ENCODE measurements at regions not wholly inside any gene's neighbourhood (a gene's known extent, or its start where the extent isn't known, plus 50 kb on each side); places are given as distances from the start of the nearest gene placed in this dataset.

GRCh38 chr6:61217714-61218113 lies 1068.3 kb downstream of the KHDRBS2 start:
- no peak for TF ChIP-seq CTCF (IDR thresholded peaks at IDR 0.05; ENCODE audit: borderline replicate concordance, extremely low read depth, insufficient read depth)
- Histone ChIP-seq H3K9ac (ENCODE audit: low read length in 3 of 3) (no peak overlapping the region), H3K4me3 (ENCODE audit: low read length in 3 of 3) (no peak overlapping the region), H3K9me3 (ENCODE audit: control insufficient read depth in 2 of 3, insufficient read depth in 1 of 3, low read length in 3 of 3) (no peaks in the 10 kb centered on the region), H3K27ac (ENCODE audit: low read depth in 2 of 2, low read length in 2 of 2) (no peak overlapping the region), H3K4me1 (ENCODE audit: control insufficient read depth in 2 of 3, insufficient read depth in 2 of 3, low read depth in 1 of 3, low read length in 3 of 3) (no peaks in the 10 kb centered on the region), H3K27me3 (ENCODE audit: control insufficient read depth, insufficient read depth, low read length) (no peaks in the 10 kb centered on the region), H3K36me3 (ENCODE audit: control insufficient read depth in 2 of 3, insufficient read depth in 3 of 3, low read length in 3 of 3) (no peaks in the 10 kb centered on the region)
- no peak for DNase-seq
- no peak for FAIRE-seq
- intact Hi-C loops (cut with DNase I): no loop called here

- Histone ChIP-seq H3K27ac (ENCODE audit: low read depth in 2 of 2, low read length in 2 of 2) (no peak overlapping the region), H3K9ac (ENCODE audit: low read length in 3 of 3) (no peak overlapping the region), H3K36me3 (ENCODE audit: control insufficient read depth in 2 of 3, insufficient read depth in 3 of 3, low read length in 3 of 3) (no peaks in the 10 kb centered on the region), H3K27me3 (ENCODE audit: control insufficient read depth, insufficient read depth, low read length) (no peaks in the 10 kb centered on the region), H3K9me3 (ENCODE audit: control insufficient read depth in 2 of 3, insufficient read depth in 1 of 3, low read length in 3 of 3) (peaks cover 0 to 4% (median 0%) of the 10 kb centered on the region in 3 donors), H3K4me1 (ENCODE audit: control insufficient read depth in 2 of 3, insufficient read depth in 2 of 3, low read depth in 1 of 3, low read length in 3 of 3) (no peaks in the 10 kb centered on the region), H3K4me3 (ENCODE audit: low read length in 3 of 3) (no peak overlapping the region)
- intact Hi-C loops (cut with DNase I): no loop called here
- DNase-seq: no peak
- FAIRE-seq: no peak
- TF ChIP-seq CTCF (IDR thresholded peaks at IDR 0.05; ENCODE audit: borderline replicate concordance, extremely low read depth, insufficient read depth): no peak
These were observed 1075.5 kb downstream of the KHDRBS2 start for GRCh38 chr6:61210549-61210948.

- no peaks in the 10 kb centered on the region for H3K27me3 ChIP-seq (ENCODE audit: control insufficient read depth, insufficient read depth, low read length)
- no peak overlapping the region for H3K4me3 ChIP-seq (ENCODE audit: low read length in 3 of 3)
- DNase-seq (no peak), FAIRE-seq (no peak)
- no peak overlapping the region for H3K9ac ChIP-seq (ENCODE audit: low read length in 3 of 3)
- TF ChIP-seq CTCF (IDR thresholded peaks at IDR 0.05; ENCODE audit: borderline replicate concordance, extremely low read depth, insufficient read depth): no peak
- peaks cover 0 to 12% (median 0%) of the 10 kb centered on the region in 3 donors for H3K9me3 ChIP-seq (ENCODE audit: control insufficient read depth in 2 of 3, insufficient read depth in 1 of 3, low read length in 3 of 3)
- intact Hi-C loops (cut with DNase I): no loop called here
- H3K4me1 ChIP-seq (ENCODE audit: control insufficient read depth in 2 of 3, insufficient read depth in 2 of 3, low read depth in 1 of 3, low read length in 3 of 3): no peaks in the 10 kb centered on the region
- H3K27ac ChIP-seq (ENCODE audit: low read depth in 2 of 2, low read length in 2 of 2): no peak overlapping the region
- H3K36me3 ChIP-seq (ENCODE audit: control insufficient read depth in 2 of 3, insufficient read depth in 3 of 3, low read length in 3 of 3): no peaks in the 10 kb centered on the region
These were observed 1082.0 kb downstream of the KHDRBS2 start for GRCh38 chr6:61203966-61204496.

- no peak for TF ChIP-seq CTCF (IDR thresholded peaks at IDR 0.05; ENCODE audit: borderline replicate concordance, extremely low read depth, insufficient read depth)
- DNase-seq: no peak
- no peak overlapping the region for H3K27ac ChIP-seq (ENCODE audit: low read depth in 2 of 2, low read length in 2 of 2)
- H3K4me1 ChIP-seq (ENCODE audit: control insufficient read depth in 2 of 3, insufficient read depth in 2 of 3, low read depth in 1 of 3, low read length in 3 of 3): no peaks in the 10 kb centered on the region
- intact Hi-C loops (cut with DNase I): no loop called here
- H3K36me3 ChIP-seq (ENCODE audit: control insufficient read depth in 2 of 3, insufficient read depth in 3 of 3, low read length in 3 of 3): no peaks in the 10 kb centered on the region
- FAIRE-seq: no peak
- H3K27me3 ChIP-seq (ENCODE audit: control insufficient read depth, insufficient read depth, low read length): no peaks in the 10 kb centered on the region
- no peak overlapping the region for H3K9ac ChIP-seq (ENCODE audit: low read length in 3 of 3)
- H3K4me3 ChIP-seq (ENCODE audit: low read length in 3 of 3): no peak overlapping the region
- peaks cover 0 to 11% (median 0%) of the 10 kb centered on the region in 3 donors for H3K9me3 ChIP-seq (ENCODE audit: control insufficient read depth in 2 of 3, insufficient read depth in 1 of 3, low read length in 3 of 3)
These were observed 1085.6 kb downstream of the KHDRBS2 start for GRCh38 chr6:61200444-61200843.
